ENCODE measurements at regions not wholly inside any gene's neighbourhood (a gene's known extent, or its start where the extent isn't known, plus 50 kb on each side); places are given as distances from the start of the nearest gene placed in this dataset.
"Not testable (repeated sequence)": the region's sequence is repeated elsewhere in the genome, so short reads cannot be mapped to it uniquely, and the experiment has no call there.

DNA sequence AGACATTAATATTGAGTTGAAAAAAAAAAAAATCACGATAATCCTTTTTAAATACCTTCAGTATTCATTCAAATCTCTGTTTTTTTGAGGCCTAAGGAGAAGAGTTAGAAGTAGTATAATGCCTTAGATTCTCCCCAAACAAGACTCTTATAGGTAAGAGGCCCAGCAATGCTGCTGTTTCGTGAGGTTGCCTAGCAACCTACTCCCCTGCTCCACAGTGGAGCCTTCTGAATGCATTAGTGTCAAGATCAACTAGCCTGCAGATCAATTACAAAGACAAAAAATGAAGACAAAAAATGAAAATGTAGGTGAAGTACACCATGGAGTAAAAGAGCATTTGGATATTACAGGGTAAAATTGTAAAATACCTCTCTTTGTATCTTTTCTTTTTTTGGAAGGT lies 229.8 kb upstream of the LUZP2 start:
- intact Hi-C loops (cut with DNase I; ENCODE audit: low total_unique reads): no loop called here
- WGBS, 5 donors: 53 to 78% (median 72%) methylated on average over 2 of the region's 2 CpGs
- TF ChIP-seq EP300 (IDR thresholded peaks at IDR 0.05) (no peak), CTCF (IDR thresholded peaks at IDR 0.05) (no peak), POLR2A (IDR thresholded peaks at IDR 0.05) (no peak), POLR2AphosphoS5 (IDR thresholded peaks at IDR 0.05) (no peak)
- Histone ChIP-seq H3K36me3 (no peaks in the 10 kb centered on the region), H3K9me3 (no peaks in the 10 kb centered on the region), H3K27me3 (no peaks in the 10 kb centered on the region), H3K4me1 (no peaks in the 10 kb centered on the region), H3K27ac (no peak overlapping the region), H3K4me3 (no peak overlapping the region)
- DNase-seq: peak in 1 of 2 donors; percentile 46

- Histone ChIP-seq H3K27ac (no peak overlapping the region), H3K4me3 (no peak overlapping the region), H3K36me3 (no peaks in the 10 kb centered on the region), H3K27me3 (no peaks in the 10 kb centered on the region), H3K9me3 (no peaks in the 10 kb centered on the region), H3K4me1 (no peaks in the 10 kb centered on the region)
- intact Hi-C loops (cut with DNase I; ENCODE audit: low total_unique reads): no loop called here
- no peak for TF ChIP-seq POLR2A (IDR thresholded peaks at IDR 0.05)
- no peak for TF ChIP-seq POLR2AphosphoS5 (IDR thresholded peaks at IDR 0.05)
- no peak for TF ChIP-seq EP300 (IDR thresholded peaks at IDR 0.05)
- TF ChIP-seq CTCF (IDR thresholded peaks at IDR 0.05): no peak
- no peak for DNase-seq
- 88 to 95% (median 94%) methylated on average over 2 of the region's 2 CpGs for WGBS, 5 donors
Observed at GRCh38 chr11:24271798-24272197, 225.1 kb upstream of the LUZP2 start.

GRCh38 chr11:24274214-24274781 lies 222.6 kb upstream of the LUZP2 start:
- 88 to 96% (median 92%) methylated on average over 11 to 25 of the region's 25 CpGs for WGBS, 5 donors
- H3K36me3 ChIP-seq; H3K9me3 ChIP-seq; DNase-seq; H3K27ac ChIP-seq; H3K27me3 ChIP-seq; H3K4me1 ChIP-seq; intact Hi-C loops (cut with DNase I; ENCODE audit: low total_unique reads); H3K4me3 ChIP-seq: not testable (repeated sequence)

DNA sequence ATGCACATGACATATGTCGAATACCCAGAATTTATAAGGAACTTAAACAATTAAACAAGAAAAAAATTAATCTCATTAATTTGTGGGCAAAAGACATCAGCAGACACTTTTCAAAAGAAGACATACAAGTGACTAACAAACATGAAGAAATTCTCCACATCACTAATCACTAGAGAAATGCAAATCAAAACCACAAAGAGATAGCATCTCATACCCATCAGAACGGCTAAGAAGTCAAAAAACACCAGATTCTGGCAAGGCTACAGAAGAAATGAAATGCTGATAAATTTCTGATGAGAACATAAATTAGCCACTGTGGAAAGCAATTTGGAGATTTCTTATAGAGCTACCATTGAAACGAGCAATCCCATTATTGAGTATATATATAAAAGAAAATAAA lies 210.6 kb upstream of the LUZP2 start:
- Histone ChIP-seq H3K27me3 (no peaks in the 10 kb centered on the region), H3K4me3 (no peak overlapping the region), H3K9me3 (no peaks in the 10 kb centered on the region), H3K4me1 (no peaks in the 10 kb centered on the region), H3K27ac (no peak overlapping the region), H3K36me3 (no peaks in the 10 kb centered on the region)
- no peak for DNase-seq
- TF ChIP-seq CTCF (IDR thresholded peaks at IDR 0.05): no peak
- no peak for TF ChIP-seq EP300 (IDR thresholded peaks at IDR 0.05)
- no peak for TF ChIP-seq POLR2A (IDR thresholded peaks at IDR 0.05)
- TF ChIP-seq POLR2AphosphoS5 (IDR thresholded peaks at IDR 0.05): no peak
- WGBS, 5 donors: 73 to 80% (median 79%) methylated on average over 3 of the region's 3 CpGs
- intact Hi-C loops (cut with DNase I; ENCODE audit: low total_unique reads): no loop called here

- no peak for TF ChIP-seq EP300 (IDR thresholded peaks at IDR 0.05)
- TF ChIP-seq POLR2AphosphoS5 (IDR thresholded peaks at IDR 0.05): no peak
- no peak for TF ChIP-seq POLR2A (IDR thresholded peaks at IDR 0.05)
- TF ChIP-seq CTCF (IDR thresholded peaks at IDR 0.05): no peak
- 45 to 58% (median 52%) methylated on average over 1 of the region's 1 CpG for WGBS, 5 donors
- intact Hi-C loops (cut with DNase I; ENCODE audit: low total_unique reads): no loop called here
Observed at GRCh38 chr11:24289301-24289700, 207.6 kb upstream of the LUZP2 start.

More at GRCh38 chr11:24289301-24289700, 207.6 kb upstream of the LUZP2 start:
- Histone ChIP-seq H3K27me3 (no peaks in the 10 kb centered on the region), H3K9me3 (no peaks in the 10 kb centered on the region), H3K4me3 (no peak overlapping the region), H3K27ac (no peak overlapping the region), H3K36me3 (no peaks in the 10 kb centered on the region), H3K4me1 (no peaks in the 10 kb centered on the region)
- DNase-seq: no peak

All from stomach (tissue), 8 donors.